Fibroblast of lung (primary cell): ENCODE measurements at regions not wholly inside any gene's neighbourhood (a gene's known extent, or its start where the extent isn't known, plus 50 kb on each side); places are given as distances from the start of the nearest gene placed in this dataset.
"Not testable (repeated sequence)": the region's sequence is repeated elsewhere in the genome, so short reads cannot be mapped to it uniquely, and the experiment has no call there.

Source experiments
- DNase-seq, 2 donors: peaks; one replicate each; pipeline versions ENCODE4 v3.0.0 to v3.0.0-alpha.2; 2010; ENCODE audit warnings: low read depth in 2 of 2
- H2AFZ ChIP-seq: 2 replicates; pipeline ENCODE4 v1.5.1; 2012; ENCODE audit warnings: low read length, control low read depth, inconsistent platforms
- H3K27ac ChIP-seq: 2 replicates; pipeline ENCODE4 v1.5.1; 2011; ENCODE audit warnings: low read length, control low read depth; ENCODE audit not compliant: insufficient read depth
- H3K27me3 ChIP-seq: 2 replicates; pipeline ENCODE4 v1.5.1; 2011; ENCODE audit warnings: mild to moderate bottlenecking, low read length; ENCODE audit not compliant: control insufficient read depth, insufficient read depth
- H3K36me3 ChIP-seq: 2 replicates; pipeline ENCODE4 v1.5.1; 2011; ENCODE audit warnings: low read length; ENCODE audit not compliant: control insufficient read depth, insufficient read depth
- H3K4me1 ChIP-seq: 2 replicates; pipeline ENCODE4 v1.5.1; 2011; ENCODE audit warnings: low read length; ENCODE audit not compliant: control insufficient read depth, insufficient read depth; ENCODE audit errors: extremely low read depth
- H3K4me2 ChIP-seq: 2 replicates; pipeline ENCODE4 v1.5.1; 2011; ENCODE audit warnings: low read length, control low read depth; ENCODE audit not compliant: insufficient read depth; ENCODE audit errors: extremely low read depth
- H3K4me3 ChIP-seq, 4 experiments: fragments of 200-600 bp in 1 of 4; sonication (generic) in 1 of 4; replicated peaks in 1 of 4; 2 replicates each; pipeline ENCODE4 v1.5.1; 2011 to 2016; ENCODE audit warnings: low read length in 4 of 4, low read depth in 3 of 4, mild to moderate bottlenecking in 3 of 4, control low read depth in 2 of 4, inconsistent platforms in 1 of 4, mixed read lengths in 1 of 4; ENCODE audit not compliant: insufficient read depth in 1 of 4; ENCODE audit errors: control extremely low read depth in 1 of 4
- H3K79me2 ChIP-seq: 2 replicates; pipeline ENCODE4 v1.5.1; 2012; ENCODE audit warnings: mild to moderate bottlenecking, low read length, inconsistent platforms; ENCODE audit not compliant: control insufficient read depth, insufficient read depth
- H3K9ac ChIP-seq: 2 replicates; pipeline ENCODE4 v1.5.1; 2011; ENCODE audit warnings: mild to moderate bottlenecking, low read length, control low read depth; ENCODE audit not compliant: insufficient read depth
- H3K9me3 ChIP-seq: 2 replicates; pipeline ENCODE4 v1.5.1; 2012; ENCODE audit warnings: low read depth, low read length; ENCODE audit not compliant: control insufficient read depth, insufficient read depth
- H4K20me1 ChIP-seq: 2 replicates; pipeline ENCODE4 v1.5.1; 2011; ENCODE audit warnings: low read length; ENCODE audit not compliant: control insufficient read depth, insufficient read depth; ENCODE audit errors: extremely low read depth
- CTCF ChIP-seq, 2 donors: IDR thresholded peaks in 1 of 2; conservative IDR thresholded peaks in 1 of 2; 1 replicate in 1 of 2; 2 replicates in 1 of 2; pipeline ENCODE4 v1.5.1; 2011 to 2012; ENCODE audit warnings: low read length in 2 of 2, control low read depth in 1 of 2, inconsistent platforms in 1 of 2, low read depth in 1 of 2, mild to moderate bottlenecking in 1 of 2
- EZH2 ChIP-seq: IDR thresholded peaks from 2 replicates; pipeline ENCODE4 v1.5.1; 2012; ENCODE audit warnings: low read length, control low read depth, mild to moderate bottlenecking; ENCODE audit errors: missing control alignments

- H3K4me3 ChIP-seq: no peak overlapping the region
- DNase-seq: no peak
- no peak overlapping the region for H3K27ac ChIP-seq
- no peaks in the 10 kb centered on the region for H3K9me3 ChIP-seq
- no peaks in the 10 kb centered on the region for H3K27me3 ChIP-seq
- no peak overlapping the region for H3K4me2 ChIP-seq
- no peaks in the 10 kb centered on the region for H3K4me1 ChIP-seq
- no peaks in the 10 kb centered on the region for H4K20me1 ChIP-seq
- H2AFZ ChIP-seq: no peak overlapping the region
- TF ChIP-seq EZH2 (no peak), CTCF (conservative IDR thresholded peaks at IDR 0.05 in 1 of 2, IDR thresholded peaks at IDR 0.05 in 1 of 2; ENCODE audit: low read depth in 1 of 2, low read length in 2 of 2) (no peak)
- H3K79me2 ChIP-seq: no peaks in the 10 kb centered on the region
- H3K9ac ChIP-seq: no peak overlapping the region
- no peaks in the 10 kb centered on the region for H3K36me3 ChIP-seq
Measured at GRCh38 chr7:138194567-138194966, 118.3 kb downstream of the AKR1D1 start.

GRCh38 chr7:138195151-138195571 lies 118.9 kb downstream of the AKR1D1 start:
- Histone ChIP-seq H3K36me3 (no peaks in the 10 kb centered on the region), H3K9me3 (no peaks in the 10 kb centered on the region), H3K27ac (no peak overlapping the region), H3K9ac (no peak overlapping the region), H4K20me1 (no peaks in the 10 kb centered on the region), H3K4me2 (no peak overlapping the region), H3K4me3 (no peak overlapping the region), H3K27me3 (no peaks in the 10 kb centered on the region), H3K4me1 (no peaks in the 10 kb centered on the region), H2AFZ (no peak overlapping the region), H3K79me2 (no peaks in the 10 kb centered on the region)
- no peak for TF ChIP-seq EZH2
- TF ChIP-seq CTCF (conservative IDR thresholded peaks at IDR 0.05 in 1 of 2, IDR thresholded peaks at IDR 0.05 in 1 of 2; ENCODE audit: low read depth in 1 of 2, low read length in 2 of 2): no peak
- no peak for DNase-seq

GRCh38 chr7:138196503-138196946 lies 120.3 kb downstream of the AKR1D1 start:
- H3K4me3 ChIP-seq, H3K36me3 ChIP-seq, H4K20me1 ChIP-seq, DNase-seq, H3K4me1 ChIP-seq, H3K4me2 ChIP-seq, H3K9ac ChIP-seq, H3K27me3 ChIP-seq, H3K9me3 ChIP-seq, H3K79me2 ChIP-seq, H3K27ac ChIP-seq, H2AFZ ChIP-seq: not testable (repeated sequence)
